ENCODE measurements at regions not wholly inside any gene's neighbourhood (a gene's known extent, or its start where the extent isn't known, plus 50 kb on each side); places are given as distances from the start of the nearest gene placed in this dataset.

DNA sequence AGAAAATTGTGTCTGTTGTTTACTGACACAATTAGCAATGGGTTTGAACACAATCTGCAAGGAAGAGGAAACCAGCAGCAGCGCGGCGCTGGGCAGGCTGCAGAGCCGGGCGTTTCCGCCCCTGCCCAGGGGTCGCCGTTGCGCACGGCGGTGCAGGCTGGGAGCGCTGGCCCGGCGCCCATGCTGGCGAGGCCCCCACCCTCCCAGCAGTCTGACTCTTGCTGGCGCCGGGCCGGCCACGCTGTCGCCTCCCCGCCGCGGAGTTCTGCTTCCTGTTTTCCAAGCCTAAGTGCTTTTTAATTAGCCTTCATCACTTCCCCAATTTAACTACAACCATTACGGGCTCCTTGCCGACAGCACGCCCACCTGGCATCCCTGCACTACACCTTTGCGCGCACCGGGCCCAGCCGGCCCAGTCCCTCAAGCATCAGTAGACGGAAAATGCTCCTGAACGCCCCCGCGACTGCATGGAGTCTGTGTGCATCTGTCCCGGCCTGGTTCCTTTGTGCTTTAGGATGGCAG, 212.1 kb downstream of the GXYLT1 start:
- no peak for DNase-seq (ENCODE audit: low spot score)

DNA sequence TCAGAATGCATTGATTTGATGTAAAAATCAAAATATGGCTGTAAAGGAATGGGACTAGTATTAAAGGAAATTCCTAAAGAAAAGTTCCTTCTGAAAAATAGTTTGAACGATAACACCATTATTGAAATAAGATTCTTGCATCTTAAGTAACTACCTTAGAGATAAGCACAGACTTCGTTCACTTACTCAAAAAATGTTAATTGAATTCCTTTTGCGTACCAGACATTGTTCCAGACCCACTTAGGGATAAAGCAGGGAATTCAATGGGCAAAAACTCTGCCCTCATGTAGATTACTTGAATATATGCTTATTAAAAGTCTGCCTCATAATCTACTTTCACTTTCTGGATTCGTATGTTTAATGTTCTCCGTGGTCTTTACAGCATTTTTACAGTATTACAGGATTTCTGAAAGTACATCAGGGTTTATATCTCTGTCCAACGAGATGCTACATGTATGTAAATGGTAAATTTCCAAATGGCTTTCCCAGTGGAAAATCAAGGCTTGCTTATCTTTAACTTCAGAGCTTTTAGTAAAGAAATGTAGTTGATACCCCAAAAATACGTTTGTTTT, 213.7 kb downstream of the GXYLT1 start:
- DNase-seq (ENCODE audit: low spot score), result no peak

- DNase-seq (ENCODE audit: low spot score), result no peak
Measured at GRCh38 chr12:41924111-41924510, 220.6 kb downstream of the GXYLT1 start.

DNA sequence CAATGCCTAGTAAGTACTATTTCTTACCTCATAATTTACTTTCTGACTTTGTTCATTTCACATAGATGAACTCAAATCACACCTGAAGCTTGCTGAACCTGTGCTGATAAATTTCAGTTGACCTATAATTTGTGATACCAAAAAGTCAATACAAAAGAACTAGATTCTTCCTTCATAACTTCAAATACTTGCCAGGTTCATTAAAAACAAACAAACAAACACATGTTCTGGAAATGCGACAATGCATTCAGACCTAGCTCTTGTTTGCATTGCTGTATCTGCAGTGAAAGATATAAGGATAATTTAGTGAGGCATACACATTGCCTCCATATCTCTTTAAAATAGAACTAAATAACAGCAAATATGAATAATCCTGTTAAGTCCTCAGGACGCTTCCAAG, 221.3 kb downstream of the GXYLT1 start:
- DNase-seq (ENCODE audit: low spot score), result no peak

DNA sequence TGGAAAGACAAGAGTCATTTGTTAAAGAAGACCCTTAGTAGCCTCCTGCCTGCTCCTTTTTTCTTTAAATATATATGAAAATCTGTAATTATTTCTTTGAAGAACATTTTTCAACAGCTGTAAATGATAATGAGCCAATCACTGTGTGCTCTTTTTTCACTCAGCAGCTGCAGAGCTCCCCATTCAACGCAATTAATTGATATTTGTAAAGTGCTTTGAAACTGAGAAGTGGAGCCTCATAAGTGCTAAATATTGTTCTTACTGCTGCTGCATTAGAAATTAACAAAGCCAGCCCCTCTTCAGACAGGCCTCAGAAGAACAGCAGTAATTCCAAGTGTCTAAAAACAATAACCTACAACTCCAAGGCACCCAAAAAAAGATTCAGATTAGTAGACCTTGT, 224.3 kb downstream of the GXYLT1 start:
- DNase-seq (ENCODE audit: low spot score), result no peak

- DNase-seq (ENCODE audit: low spot score), result no peak
Measured at GRCh38 chr12:41919526-41920261, 225.0 kb downstream of the GXYLT1 start.

GRCh38 chr12:41919048-41919447, 225.6 kb downstream of the GXYLT1 start:
- no peak for DNase-seq (ENCODE audit: low spot score)

- peak; percentile 1 for DNase-seq (ENCODE audit: low spot score)
Measured at GRCh38 chr12:41917938-41918341, 226.7 kb downstream of the GXYLT1 start.

- DNase-seq (ENCODE audit: low spot score), result no peak
Measured at GRCh38 chr12:41917181-41917580, 227.5 kb downstream of the GXYLT1 start.

GRCh38 chr12:41910578-41911320, 233.9 kb downstream of the GXYLT1 start:
- no peak for DNase-seq (ENCODE audit: low spot score)

DNA sequence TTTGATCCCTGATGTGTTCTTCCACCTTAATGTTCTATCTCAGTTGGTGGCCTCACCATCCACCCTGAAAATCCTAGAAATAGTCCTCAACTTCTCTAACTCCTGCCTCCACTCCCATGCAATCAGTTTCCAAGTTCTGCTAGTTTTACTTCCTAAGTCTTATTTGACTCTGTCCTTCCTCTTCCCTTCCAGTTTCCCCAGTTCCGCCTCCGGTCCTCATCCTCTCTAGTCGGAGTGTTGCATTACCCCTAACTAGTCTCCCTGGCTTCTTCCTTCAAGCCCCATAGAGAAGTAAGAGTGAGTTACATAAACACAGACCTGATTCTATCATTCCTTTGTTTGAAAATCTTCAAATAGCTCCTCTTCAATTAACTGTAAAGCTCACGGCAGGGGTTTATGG, 236.5 kb downstream of the GXYLT1 start:
- DNase-seq (ENCODE audit: low spot score), result no peak

GRCh38 chr12:41907550-41907949, 237.1 kb downstream of the GXYLT1 start:
- no peak for DNase-seq (ENCODE audit: low spot score)

DNA sequence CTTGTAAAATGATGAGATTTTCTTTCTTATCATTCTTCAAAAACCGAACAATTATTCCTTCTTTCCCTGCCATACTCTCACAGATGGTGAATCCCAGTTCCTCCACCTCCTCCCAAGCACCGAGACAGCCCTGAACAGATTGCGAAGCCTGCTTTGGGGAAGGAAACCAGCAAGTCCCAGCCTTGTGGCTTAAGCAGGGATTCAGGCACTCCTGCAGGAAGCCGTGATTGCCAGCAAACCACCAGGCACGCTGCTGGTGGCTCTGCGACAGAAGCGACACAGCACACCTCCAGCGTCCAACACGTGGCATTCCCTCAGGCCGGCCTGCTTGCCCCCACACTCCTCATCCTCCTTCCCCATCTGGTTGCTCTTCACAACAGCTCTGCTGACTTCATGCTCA, 237.7 kb downstream of the GXYLT1 start:
- DNase-seq (ENCODE audit: low spot score), result no peak

- DNase-seq (ENCODE audit: low spot score), result no peak
Measured at GRCh38 chr12:41905759-41906297, 238.8 kb downstream of the GXYLT1 start.

- no peak for DNase-seq (ENCODE audit: low spot score)
Measured at GRCh38 chr12:41905073-41905758, 239.5 kb downstream of the GXYLT1 start.

GRCh38 chr12:41904041-41904440, 240.6 kb downstream of the GXYLT1 start:
- DNase-seq (ENCODE audit: low spot score), result no peak

DNA sequence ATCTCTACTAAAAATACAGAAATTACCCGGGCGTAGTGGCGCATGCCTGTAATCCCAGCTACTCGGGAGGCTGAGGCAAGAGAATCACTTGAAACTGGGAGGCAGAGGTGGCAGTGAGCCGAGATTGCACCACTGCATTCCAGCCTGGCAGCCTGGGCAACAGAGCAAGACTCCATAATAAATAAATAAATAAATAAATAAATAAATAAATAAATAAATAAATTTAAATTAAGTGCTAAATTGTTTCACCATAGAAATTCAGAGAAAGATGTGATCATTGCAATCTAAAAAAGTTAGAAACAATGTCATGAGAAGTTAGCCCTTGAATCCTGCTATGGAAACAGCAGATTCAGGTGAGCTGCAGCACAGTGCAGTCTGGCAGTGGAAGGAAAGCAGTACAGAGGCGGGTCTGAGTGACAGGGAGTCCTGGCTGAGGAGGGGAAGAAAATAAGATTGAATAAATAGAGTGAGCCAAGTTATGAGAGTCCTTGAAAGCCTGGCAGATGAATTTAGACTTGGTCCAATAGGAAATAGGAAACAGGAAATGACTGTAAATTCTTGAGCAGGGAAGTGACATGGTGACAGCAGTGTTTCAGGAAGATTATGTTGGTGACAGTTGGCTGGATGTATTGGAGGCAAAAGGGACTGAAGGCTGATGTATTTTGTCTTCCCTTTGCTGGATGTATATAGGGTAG, 241.5 kb downstream of the GXYLT1 start:
- DNase-seq (ENCODE audit: low spot score), result no peak

DNA sequence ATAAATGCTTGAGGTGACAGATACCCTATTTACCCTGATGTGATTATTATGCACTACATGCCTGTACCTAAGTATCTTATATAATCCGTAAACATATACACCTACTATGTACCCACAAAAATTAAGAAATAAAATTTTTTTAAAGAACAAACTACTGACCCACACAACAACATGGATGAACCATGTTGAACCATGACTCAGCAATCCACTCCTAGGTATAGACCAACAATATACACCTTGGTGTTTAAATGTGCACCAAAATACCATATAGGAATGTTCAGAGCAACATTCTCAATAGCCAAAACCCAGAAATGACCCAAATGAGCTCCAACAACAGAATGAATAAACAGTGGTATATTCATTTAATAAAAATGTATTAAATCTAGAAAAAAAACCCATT, 245.1 kb downstream of the GXYLT1 start:
- DNase-seq (ENCODE audit: low spot score), result no peak

- DNase-seq (ENCODE audit: low spot score), result no peak
Measured at GRCh38 chr12:41897593-41897992, 247.1 kb downstream of the GXYLT1 start.

GRCh38 chr12:41893491-41893890, 251.2 kb downstream of the GXYLT1 start:
- DNase-seq (ENCODE audit: low spot score), result no peak

DNA sequence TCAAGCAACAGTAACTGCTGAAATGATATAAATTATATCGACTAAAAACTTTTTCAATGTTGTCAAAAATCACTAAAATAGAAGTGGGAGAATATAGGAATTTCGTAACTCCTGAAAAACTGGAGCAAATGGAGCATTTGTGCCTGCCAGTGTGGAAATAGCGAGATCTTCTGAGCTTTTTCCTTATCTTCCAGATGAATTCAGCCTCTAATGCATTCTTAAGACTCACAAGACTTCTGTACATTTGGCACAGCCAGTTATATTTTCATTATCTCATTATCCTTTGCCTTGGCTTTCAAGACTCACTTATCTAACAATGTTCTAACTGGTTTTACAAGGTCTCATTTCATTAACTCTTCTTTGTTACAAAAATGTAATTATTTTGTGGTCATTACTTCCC, 252.4 kb downstream of the GXYLT1 start:
- no peak for DNase-seq (ENCODE audit: low spot score)

Data from A172 (cell line).